Fibroblast of villous mesenchyme (primary cell): ENCODE measurements at regions not wholly inside any gene's neighbourhood (a gene's known extent, or its start where the extent isn't known, plus 50 kb on each side); places are given as distances from the start of the nearest gene placed in this dataset.

Experiments
- DNase-seq: peaks from one replicate; pipeline ENCODE4 v3.0.0-alpha.2; 2010; ENCODE audit warnings: low read depth
- H3K4me3 ChIP-seq: 2 replicates; pipeline ENCODE4 v1.5.1; 2011; ENCODE audit warnings: low read depth, mild to moderate bottlenecking, low read length
- TF ChIP-seq, protein P1 (sequence below): IDR thresholded peaks from 2 replicates; pipeline ENCODE4 v1.5.1; 2012; ENCODE audit warnings: low read depth, mild to moderate bottlenecking, low read length; ENCODE audit not compliant: insufficient read depth

DNA sequence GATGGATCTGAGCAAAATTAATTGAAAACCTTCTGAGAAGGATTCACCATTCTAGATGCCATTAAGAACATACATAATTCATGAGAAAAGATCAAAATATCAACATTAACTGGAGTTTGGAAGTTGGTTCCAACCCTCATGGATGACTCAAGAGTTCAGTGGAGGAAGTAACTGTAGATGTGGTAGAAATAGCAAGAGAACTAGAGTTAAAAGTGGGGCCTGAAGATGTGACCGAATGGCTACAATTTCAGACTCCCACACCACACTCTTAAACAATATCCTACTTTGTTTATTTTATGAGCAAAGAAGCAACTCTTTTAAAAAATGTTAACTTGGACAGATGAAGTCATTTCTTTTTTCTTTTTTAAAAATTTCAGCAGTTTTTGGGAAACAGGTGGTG lies 354.3 kb downstream of the KLF12 start:
- no peak for DNase-seq
- H3K4me3 ChIP-seq = no peak overlapping the region
- TF ChIP-seq, protein P1, sequence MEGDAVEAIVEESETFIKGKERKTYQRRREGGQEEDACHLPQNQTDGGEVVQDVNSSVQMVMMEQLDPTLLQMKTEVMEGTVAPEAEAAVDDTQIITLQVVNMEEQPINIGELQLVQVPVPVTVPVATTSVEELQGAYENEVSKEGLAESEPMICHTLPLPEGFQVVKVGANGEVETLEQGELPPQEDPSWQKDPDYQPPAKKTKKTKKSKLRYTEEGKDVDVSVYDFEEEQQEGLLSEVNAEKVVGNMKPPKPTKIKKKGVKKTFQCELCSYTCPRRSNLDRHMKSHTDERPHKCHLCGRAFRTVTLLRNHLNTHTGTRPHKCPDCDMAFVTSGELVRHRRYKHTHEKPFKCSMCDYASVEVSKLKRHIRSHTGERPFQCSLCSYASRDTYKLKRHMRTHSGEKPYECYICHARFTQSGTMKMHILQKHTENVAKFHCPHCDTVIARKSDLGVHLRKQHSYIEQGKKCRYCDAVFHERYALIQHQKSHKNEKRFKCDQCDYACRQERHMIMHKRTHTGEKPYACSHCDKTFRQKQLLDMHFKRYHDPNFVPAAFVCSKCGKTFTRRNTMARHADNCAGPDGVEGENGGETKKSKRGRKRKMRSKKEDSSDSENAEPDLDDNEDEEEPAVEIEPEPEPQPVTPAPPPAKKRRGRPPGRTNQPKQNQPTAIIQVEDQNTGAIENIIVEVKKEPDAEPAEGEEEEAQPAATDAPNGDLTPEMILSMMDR = no peak

DNA sequence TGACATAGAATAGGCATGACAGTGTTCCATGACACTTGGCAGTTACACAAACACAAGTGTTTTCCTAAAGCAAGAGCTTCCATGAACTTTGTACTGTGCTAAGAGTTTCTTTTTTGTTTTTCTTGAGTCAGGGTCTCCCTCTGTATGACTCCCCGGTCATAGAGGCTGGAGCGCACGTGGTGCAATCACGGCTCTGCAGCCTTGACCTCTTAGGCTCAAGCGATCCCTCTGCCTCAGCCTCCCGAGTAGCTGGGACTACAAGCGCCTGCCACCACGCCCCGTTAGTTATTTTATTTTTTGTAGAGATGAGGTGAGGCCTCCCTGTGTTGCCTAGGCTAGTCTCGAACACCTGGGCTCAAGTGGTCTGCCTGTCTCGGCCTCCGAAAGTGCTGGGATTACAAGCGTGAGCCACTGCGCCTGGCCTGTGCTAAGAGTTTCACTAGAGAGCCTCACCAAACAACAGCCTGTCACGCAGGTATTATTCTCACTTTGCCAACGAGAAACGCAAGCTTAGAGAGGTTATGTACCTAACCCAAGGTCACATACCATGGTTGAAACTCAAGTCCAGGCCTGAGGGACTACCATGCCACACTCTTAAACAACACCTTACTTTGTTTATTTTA lies 355.9 kb downstream of the KLF12 start:
- TF ChIP-seq, protein P1 = no peak
- DNase-seq = no peak
- H3K4me3 ChIP-seq = no peak overlapping the region

DNA sequence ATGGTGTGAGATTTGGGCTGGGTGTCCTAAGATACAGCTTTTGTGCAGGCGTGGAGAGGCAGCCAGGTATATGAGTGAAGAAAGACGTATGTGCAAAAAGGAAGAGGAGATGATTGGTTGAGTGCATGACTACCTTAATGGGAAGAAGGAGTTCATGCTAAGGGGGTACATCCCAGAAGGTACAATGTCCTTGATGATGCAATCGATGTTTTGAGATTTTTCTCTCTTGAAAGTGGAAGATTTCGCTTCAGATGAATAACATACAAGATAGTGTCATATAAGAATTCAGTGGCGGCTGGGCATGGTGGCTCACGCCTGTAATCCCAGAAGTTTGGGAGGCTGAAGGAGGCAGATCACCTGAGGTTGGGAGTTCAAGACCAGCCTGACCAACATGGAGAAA lies 357.1 kb downstream of the KLF12 start:
- TF ChIP-seq, protein P1 = no peak
- H3K4me3 ChIP-seq = no peak overlapping the region
- DNase-seq = no peak

DNA sequence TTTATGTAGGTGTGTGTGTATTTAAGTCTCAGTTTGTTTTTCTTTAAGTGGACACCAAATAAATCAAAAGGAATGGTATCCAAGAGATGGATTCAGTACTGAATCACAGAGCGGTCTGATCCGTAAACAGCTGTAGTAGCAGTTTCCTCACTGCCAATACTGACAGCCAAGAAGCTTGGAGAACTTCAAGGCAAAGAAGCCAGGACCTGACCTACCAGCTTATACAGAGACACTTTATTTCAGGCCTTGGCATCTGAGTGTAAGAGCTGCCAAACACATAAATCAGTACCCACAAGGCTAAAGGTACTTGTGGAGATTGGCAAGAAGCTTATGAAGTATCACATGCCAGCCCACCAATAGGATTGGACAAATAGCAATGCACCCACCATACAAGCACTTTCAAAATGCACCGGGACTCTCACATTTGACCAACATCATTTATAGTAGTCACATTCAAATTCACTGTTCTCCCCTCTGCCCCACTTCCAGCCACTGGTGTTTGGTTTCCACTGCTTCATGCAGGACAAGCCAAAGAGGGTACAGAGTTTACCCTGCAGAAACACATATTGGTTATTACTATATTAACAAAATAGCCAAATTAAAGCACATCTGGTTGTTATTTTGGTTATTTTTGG lies 357.9 kb downstream of the KLF12 start:
- TF ChIP-seq, protein P1 = no peak
- H3K4me3 ChIP-seq = no peak overlapping the region
- no peak for DNase-seq

DNA sequence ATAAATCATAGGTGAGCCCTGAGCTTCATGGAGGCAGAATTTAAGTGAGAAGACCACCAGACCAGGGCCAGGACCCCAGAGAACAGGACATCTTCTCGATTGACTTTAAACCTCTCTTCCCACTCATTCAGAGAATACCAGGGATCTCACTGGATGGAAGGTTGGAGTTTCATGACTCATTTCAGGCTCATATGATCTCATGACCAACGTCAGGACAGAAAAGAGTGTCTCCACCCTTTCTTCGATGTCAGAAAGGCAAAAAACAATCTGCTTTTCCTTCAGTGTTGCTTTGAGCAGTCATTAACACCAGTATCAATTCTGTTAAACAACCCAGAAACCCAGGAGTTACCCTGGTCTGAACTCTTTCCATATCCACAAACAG lies 361.0 kb downstream of the KLF12 start:
- no peak overlapping the region for H3K4me3 ChIP-seq
- TF ChIP-seq, protein P1 = no peak
- DNase-seq = no peak

DNA sequence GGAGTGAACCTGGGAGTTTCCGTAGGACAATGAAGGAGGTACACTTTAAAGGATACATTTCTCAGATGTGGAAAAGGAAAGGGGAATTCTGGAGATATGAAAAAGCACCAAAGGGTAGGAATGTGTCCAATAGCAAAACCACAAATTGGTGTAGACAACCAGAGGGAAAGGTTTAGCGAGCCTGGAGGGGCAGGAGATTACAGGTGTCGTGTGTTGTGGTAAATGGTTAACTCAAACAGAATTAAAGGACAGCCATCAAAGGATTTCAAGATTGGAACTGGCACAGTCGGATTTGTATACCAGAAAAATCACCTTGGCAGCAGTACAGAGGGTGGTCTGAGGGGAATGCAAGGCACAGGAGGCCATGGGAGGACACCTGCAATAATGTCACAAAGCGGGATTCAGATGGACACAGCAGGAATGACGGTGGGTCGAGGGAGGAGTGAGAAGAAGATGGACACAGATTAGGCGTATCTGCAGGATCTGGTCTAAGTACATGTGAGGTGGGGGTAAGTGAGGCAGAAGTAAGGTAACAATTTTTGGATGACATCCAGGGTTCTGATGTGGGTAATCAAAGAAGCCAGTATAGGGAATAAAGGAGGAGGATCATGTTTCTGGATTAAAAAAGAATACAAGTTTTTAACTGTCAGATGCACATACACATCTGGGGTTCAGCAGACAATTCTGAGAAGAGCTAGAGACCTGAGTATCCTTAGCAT lies 361.6 kb downstream of the KLF12 start:
- no peak overlapping the region for H3K4me3 ChIP-seq
- no peak for DNase-seq
- TF ChIP-seq, protein P1 = no peak
